Embryonic facial prominence (tissue), 1 donor: ENCODE measurements at regions not wholly inside any gene's neighbourhood (a gene's known extent, or its start where the extent isn't known, plus 50 kb on each side); places are given as distances from the start of the nearest gene placed in this dataset.

ENCODE experiments used
- DNase-seq: peaks from one replicate; pipeline ENCODE4 v3.0.0-alpha.2; 2016; ENCODE audit errors: extremely low spot score

GRCh38 chr2:2930841-2931240 lies 446.8 kb downstream of the EIPR1 start:
- no peak for DNase-seq

GRCh38 chr2:2926858-2927175 lies 450.8 kb downstream of the EIPR1 start:
- no peak for DNase-seq

DNA sequence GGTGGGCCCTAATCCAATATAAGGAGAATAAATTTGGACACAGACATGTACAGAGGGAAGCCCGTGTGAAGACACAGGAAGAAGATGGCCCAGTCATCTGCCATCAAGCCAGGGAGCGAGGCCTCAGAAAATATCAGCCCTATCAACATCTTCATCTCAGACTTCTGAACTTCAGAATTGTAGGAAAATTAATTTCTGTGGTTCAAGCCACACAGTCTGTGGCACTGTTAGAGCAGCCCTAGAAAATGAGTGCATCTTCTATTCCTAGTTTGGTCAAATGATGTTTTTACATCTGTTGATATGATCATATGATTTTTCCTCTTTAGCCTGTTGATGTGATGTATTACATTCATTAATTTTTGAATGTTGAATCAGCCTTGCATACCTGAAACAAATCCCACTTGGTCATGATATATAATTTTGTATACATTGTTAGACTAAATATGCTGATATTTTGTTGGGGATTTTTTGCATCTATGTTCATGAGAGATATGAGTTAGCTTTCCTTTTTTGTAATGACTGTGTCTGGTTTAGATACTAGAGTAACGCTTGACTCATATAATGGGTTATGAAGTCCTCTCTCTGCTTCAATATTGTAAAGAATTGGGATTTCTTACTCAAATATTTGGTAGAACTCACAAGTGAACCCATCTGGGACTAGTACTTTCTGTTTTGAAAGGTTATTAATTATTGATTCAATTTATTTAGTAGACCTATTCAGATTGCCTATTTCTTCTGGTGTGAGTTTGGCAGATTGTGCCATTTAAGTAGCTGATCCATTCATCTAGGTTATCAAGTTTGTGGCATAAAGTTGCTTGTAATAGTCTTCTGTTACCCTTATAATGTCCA lies 451.4 kb downstream of the EIPR1 start:
- no peak for DNase-seq

- DNase-seq, result no peak
Observed at GRCh38 chr2:2922156-2922555, 455.5 kb downstream of the EIPR1 start.

- DNase-seq, result no peak
Observed at GRCh38 chr2:2921011-2921720, 456.5 kb downstream of the EIPR1 start.

DNA sequence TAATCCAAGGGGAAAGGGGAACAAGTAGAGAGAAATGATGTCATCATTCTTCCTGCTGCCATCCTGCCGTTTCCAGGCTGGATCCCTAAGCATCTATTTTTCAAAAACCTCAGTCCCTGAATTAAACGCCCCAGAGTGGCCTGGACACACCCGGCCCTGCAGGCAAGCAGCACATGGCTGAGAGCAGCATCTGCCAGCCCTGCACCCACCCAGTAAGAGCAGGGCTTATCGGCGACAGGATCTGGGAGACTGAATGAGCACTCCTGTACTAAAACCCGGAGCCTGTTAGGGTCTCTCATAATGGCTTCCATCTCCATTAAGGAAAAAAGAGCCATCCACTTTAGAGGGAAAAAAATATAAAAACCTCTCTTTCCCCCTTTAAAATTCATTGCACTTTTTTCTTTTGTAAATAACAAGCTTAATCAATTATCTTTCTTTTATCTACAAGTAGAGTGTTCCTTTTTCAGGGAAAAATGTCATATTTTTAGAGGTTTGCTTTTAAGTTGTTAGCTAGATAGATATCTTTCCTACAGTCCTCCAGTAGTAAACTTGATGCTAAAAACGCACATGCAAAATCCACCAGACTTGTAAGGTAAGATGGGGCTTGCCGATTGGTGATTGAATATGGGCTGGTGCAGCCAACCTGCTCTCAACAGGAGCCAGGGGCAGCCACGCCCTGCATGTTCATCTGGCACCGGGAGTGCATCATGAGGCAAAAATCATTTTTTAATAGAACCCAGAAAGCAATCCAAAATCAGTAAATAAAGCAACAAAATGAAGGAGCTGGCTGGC lies 457.8 kb downstream of the EIPR1 start:
- DNase-seq, result no peak

DNA sequence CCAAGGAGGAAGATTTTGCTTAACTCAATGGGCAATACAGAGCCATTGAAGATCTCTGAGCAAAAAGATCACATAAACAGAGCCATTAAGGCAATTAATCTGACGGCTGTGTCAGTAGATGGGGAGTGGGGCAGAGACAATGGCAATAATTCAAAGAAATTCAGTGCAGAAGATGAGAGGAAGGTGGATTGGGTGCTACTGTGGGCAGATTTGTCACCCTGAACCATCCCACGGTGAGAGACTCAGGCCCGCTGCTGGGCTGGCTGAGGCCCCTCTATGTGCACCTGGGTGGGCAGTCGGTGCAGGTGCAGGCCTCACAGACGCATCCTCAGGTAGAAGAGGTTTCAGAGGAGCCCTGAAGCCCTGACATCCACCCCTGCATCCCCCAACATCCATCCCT lies 458.6 kb downstream of the EIPR1 start:
- DNase-seq, result no peak

DNA sequence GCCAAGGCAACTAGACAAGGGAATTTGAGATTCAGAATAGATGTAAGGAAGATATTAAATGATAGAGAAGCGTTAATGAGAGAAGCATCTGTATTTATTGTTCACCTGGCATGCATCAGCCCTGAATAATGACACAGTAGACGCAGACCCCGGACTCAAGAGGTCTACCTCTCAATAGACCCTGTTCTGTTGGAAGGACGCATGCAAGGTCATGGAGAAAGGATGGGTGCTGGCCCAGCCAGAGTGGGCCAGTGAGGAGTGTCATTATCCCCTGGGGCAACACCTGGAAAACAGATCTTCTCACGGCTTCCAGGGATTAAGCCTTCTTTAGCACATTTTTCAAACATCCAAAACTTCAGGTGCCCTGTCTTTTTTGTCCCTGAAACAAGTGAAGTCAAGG lies 461.0 kb downstream of the EIPR1 start:
- DNase-seq, result no peak

DNA sequence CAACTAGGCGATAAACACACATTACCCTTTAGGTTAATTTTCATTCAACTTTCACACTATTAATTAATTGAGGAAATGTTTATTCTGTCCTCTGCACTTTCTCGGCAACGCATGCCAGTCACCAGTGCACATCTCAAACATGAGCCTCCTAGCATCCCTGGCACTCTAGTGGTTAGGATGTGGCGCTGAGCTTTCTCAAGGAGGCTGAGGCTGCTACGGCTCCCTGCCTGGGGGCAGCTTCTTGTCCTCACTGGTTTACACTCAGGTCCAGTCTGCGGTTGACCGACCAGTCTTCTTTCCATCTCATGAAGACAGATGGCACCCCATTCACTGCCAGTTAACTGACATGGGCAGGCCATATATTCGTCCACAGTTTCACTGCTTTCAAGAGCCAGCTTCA lies 463.4 kb downstream of the EIPR1 start:
- DNase-seq, result no peak

DNA sequence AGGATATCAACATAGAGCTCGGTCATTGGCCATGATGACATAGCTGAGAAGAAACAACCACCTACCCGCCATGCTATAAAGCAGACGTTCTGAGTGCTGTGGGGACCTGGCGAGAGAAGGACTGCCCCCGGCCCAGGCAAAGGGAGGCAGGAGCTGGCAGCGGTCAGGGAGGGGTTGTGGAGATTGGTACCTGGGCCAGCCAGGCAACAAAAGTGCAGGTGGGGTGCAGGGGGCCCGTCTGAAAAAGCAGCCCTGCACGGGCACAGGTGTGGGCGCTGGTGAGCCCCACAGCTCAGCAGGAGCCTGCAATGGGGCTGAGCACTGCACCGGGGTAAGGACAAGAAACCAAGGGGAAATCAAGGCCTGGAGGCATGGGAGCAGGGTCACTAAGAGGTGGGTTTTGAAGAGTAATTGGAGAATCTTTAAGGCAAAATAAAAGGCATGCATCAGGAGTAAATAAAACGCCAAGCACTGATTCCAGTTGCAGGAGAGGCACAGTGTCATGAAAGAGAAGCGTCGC lies 464.0 kb downstream of the EIPR1 start:
- no peak for DNase-seq

- DNase-seq, result no peak
Observed at GRCh38 chr2:2912731-2913130, 464.9 kb downstream of the EIPR1 start.

- DNase-seq, result no peak
Observed at GRCh38 chr2:2912293-2912692, 465.3 kb downstream of the EIPR1 start.

DNA sequence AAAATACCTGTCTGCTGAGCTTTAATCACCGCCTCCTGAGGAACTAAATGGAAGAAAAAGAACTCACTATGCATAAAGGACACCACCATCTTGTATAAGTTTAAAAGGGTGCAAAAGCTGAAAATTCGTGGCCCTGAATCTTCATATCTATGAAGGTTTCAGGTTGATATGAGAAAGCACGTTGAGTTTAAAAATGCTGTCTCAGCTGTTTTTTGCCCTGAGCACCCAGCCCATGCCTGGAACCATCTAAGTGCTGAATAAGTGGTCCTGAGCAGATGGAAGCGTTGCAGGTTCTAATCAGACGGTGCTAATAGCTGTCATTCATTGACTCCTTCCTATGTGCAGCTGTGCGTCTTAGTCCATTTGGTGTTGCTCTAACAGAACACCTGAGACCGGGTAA lies 467.4 kb downstream of the EIPR1 start:
- DNase-seq, result no peak

GRCh38 chr2:2909086-2910035 lies 468.3 kb downstream of the EIPR1 start:
- no peak for DNase-seq

DNA sequence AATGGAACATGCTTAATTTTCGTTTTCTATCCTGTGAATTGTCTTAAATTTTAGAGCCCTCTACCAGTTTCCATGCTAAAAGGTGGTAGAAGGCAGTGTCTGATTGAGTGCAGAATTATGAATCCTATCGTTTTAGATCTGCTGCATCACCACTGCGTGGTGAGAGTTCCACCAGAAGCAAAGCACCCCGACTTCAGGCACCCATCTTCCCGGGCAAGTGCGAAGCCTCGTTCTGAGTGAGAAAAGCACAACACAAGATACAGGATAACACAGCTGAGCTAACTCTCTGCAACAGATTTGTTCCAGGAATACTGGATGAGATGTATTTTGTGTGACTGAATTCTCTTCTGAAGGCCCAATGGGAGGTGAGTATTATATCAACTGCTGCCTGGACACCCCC lies 471.5 kb downstream of the EIPR1 start:
- no peak for DNase-seq

DNA sequence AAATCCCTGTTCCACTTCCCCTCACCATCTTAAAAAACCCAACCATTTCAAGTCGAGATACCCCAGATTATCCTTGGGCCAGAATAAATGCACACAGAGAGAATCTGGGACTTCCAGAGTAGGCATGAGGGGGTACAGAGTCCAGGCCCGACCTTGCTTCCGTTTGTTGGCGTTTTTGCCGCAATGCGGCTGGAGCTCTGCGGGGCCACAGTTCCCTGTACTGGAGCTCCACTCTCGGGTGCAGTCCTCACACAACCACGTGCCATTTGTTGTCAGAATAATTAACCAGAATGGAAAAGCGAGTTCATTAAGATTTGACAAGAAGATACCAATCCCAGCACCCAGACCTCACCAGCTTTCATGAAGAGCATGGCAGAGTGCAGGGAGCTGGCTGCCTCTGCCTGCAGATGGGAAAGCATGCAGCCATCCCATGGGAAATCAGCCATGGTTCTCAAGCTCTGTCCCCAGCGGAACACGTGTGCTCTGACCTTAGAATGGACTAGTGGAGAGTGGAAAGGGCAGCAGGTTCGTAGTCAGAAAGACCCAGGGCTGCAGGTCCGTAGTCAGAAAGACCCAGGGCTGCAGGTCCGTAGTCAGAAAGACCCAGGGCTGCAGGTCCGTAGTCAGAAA lies 472.8 kb downstream of the EIPR1 start:
- no peak for DNase-seq

DNA sequence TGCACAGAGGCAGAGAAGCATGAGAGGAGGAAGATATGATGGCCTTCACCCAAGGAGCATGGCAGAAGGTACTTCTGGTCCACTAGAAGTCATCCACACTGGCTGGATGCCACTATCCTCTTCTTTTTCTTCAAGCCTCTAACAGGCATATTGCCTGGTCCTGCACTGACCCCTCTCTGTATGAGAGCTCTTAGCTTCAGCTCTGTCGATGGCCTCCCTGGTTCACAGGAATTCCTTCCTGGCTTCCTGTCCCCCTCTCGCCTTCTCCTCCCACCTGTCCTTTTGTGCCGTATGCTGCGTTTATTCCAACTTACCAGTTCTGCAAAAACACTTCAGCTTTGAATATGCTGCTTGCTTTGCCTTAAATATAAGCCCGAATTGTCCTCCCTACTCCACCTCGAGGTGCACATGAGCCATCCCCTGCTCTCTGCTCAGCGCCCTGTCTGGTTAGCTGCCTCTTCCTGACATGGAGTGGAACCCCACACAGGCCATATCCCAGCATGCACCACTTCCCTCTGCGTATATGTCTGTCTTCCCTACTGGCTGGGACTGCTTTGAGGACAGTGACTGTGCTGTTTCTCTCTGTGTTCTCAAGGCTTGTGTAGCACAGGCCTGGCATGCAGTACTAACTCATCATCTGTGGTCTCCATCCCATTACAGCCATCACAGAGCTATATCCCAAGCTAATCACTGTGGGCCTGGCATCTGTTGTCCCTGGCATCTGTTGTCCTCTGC lies 474.9 kb downstream of the EIPR1 start:
- DNase-seq, result no peak

GRCh38 chr2:2901384-2902345 lies 476.0 kb downstream of the EIPR1 start:
- DNase-seq, result no peak

DNA sequence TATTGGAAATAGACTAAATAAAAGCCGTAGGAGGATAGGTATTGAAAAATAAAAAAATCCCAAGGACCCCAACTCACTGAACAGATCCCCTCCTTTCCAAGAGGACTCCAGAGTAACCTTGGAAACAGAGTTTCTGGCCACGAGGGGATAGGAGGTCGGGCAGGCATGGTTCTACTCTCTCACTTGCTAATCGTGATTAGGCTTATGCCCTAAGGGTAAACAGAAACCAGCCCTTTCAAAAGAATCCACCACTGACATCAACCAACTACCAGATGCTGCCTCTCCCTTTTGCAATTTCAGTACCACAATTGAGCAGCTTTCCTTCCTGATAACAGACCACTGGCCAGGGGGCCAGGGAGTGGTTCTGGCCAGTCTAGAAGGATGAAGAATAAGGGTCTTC lies 477.8 kb downstream of the EIPR1 start:
- DNase-seq, result no peak
